HFFc6 (cell line): ENCODE measurements at regions not wholly inside any gene's neighbourhood (a gene's known extent, or its start where the extent isn't known, plus 50 kb on each side); places are given as distances from the start of the nearest gene placed in this dataset.
"Not testable (repeated sequence)": the region's sequence is repeated elsewhere in the genome, so short reads cannot be mapped to it uniquely, and the experiment has no call there.

Experiments used
- DNase-seq: peaks from one replicate; pipeline ENCODE4 v3.0.0-alpha.2; 2018
- H3K27ac Mint-ChIP-seq: 2 replicates; pipeline ENCODE4 v1.8.0; 2020; ENCODE audit warnings: mild to moderate bottlenecking, mixed read lengths
- H3K27me3 Mint-ChIP-seq: 2 replicates; pipeline ENCODE4 v1.8.0; 2021; ENCODE audit warnings: mild to moderate bottlenecking, moderate library complexity, mixed read lengths; ENCODE audit not compliant: insufficient read depth
- H3K36me3 Mint-ChIP-seq: 2 replicates; pipeline ENCODE4 v1.8.0; 2021; ENCODE audit warnings: low read depth, mixed read lengths
- H3K4me1 Mint-ChIP-seq: 2 replicates; pipeline ENCODE4 v1.8.0; 2020; ENCODE audit warnings: low read depth, mixed read lengths
- H3K4me3 Mint-ChIP-seq: 2 replicates; pipeline ENCODE4 v1.8.0; 2020; ENCODE audit warnings: mild to moderate bottlenecking, moderate library complexity, mixed read lengths
- H3K9me3 Mint-ChIP-seq: 2 replicates; pipeline ENCODE4 v1.8.0; 2020; ENCODE audit warnings: mild to moderate bottlenecking, mixed read lengths
- TF ChIP-seq, protein P1 (sequence below): fragments of 200-600 bp; sonication (generic); IDR thresholded peaks from 2 replicates; pipeline ENCODE4 v1.5.0; 2021; ENCODE audit warnings: antibody characterized with exemption, mild to moderate bottlenecking

DNA sequence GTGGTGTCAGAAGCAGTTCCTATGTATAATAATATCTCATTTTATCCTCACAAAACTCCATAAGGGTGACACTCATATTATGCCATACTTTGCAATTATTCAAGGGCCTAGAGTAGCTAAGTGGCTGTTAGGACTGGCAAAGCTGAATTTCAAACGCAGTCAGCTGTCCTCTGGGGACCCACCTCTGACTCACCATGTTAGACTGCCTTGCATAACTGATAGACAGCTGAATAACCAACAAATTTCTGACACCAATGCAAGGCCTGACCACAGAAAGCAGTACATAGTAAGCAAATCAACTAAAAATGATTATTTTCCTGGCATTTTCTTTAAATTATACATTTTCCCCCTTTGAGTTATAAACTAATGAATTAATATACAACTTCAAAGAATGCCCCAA, 251.6 kb upstream of the PTGER4 start:
- H3K4me3 Mint-ChIP-seq: no peak overlapping the region
- peaks cover 12% of the 10 kb centered on the region for H3K36me3 Mint-ChIP-seq
- no peak for DNase-seq
- H3K27ac Mint-ChIP-seq: no peak overlapping the region
- peaks cover 33% of the 10 kb centered on the region for H3K4me1 Mint-ChIP-seq
- peaks cover 4% of the 10 kb centered on the region for H3K27me3 Mint-ChIP-seq
- no peaks in the 10 kb centered on the region; the same call in 1 of the 2 replicates for H3K9me3 Mint-ChIP-seq
- TF ChIP-seq, protein P1, sequence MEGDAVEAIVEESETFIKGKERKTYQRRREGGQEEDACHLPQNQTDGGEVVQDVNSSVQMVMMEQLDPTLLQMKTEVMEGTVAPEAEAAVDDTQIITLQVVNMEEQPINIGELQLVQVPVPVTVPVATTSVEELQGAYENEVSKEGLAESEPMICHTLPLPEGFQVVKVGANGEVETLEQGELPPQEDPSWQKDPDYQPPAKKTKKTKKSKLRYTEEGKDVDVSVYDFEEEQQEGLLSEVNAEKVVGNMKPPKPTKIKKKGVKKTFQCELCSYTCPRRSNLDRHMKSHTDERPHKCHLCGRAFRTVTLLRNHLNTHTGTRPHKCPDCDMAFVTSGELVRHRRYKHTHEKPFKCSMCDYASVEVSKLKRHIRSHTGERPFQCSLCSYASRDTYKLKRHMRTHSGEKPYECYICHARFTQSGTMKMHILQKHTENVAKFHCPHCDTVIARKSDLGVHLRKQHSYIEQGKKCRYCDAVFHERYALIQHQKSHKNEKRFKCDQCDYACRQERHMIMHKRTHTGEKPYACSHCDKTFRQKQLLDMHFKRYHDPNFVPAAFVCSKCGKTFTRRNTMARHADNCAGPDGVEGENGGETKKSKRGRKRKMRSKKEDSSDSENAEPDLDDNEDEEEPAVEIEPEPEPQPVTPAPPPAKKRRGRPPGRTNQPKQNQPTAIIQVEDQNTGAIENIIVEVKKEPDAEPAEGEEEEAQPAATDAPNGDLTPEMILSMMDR: no peak

DNA sequence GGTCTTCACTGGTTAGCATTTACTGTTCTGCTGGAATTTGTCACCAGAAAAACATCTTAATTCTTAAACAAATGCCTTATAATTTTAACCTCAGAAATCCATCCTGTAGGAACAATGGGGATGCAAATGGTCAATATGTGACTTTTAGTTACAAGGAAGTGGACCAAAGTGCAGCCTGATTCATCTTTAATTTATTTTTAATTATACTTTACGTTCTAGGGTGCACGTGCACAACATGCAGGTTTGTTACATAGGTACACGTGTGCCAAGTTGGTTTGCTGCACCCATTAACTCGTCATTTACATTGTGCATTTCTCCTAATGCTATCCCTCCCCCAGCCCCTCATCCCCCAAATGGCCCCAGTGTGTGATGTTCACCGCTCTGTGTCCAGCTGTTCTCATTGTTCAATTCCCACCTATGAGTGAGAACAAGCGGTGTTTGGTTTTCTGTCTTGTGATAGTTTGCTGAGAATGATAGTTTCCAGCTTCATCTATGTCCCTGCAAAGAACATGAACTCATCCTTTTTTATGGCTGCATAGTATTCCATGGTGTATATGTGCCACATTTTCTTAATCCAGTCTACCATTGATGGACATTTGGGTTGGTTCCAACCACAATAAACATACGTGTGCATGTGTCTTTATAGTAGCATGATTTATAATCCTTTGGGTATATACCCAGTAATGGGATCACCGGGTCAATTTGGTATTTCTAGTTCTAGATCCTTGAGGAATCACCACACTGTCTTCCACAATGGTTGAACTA, 262.5 kb upstream of the PTGER4 start:
- H3K27me3 Mint-ChIP-seq, H3K27ac Mint-ChIP-seq, DNase-seq, H3K4me3 Mint-ChIP-seq: not testable (repeated sequence)
- peaks cover 25% of the 10 kb centered on the region for H3K9me3 Mint-ChIP-seq
- H3K4me1 Mint-ChIP-seq: peaks cover 28% of the 10 kb centered on the region
- H3K36me3 Mint-ChIP-seq: peaks cover 31% of the 10 kb centered on the region

DNA sequence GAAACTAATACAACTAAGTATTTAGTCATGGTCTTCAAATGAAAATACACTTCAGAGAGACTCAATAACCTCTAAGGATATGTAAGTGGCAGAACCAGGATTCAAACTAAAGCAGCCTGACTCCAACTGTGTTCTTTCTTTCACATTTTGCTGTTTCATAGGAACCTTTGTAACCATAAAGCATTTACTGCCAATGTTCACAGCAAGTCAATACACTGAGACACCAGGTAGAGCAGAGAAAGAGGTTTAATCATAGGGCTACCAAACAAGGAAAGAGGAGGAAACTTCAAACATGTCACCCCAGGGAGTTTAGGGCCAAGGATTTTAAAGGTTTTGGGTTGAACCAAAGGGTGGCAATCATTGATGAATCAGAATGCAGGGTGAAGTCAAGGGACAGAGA, 263.1 kb upstream of the PTGER4 start:
- Mint-ChIP-seq H3K27ac (no peak overlapping the region), H3K36me3 (peaks cover 31% of the 10 kb centered on the region), H3K27me3 (peaks cover 7% of the 10 kb centered on the region; the same call in 1 of the 2 replicates), H3K9me3 (peaks cover 25% of the 10 kb centered on the region), H3K4me3 (no peak overlapping the region), H3K4me1 (peaks cover 29% of the 10 kb centered on the region)
- TF ChIP-seq, protein P1: no peak
- no peak for DNase-seq

DNA sequence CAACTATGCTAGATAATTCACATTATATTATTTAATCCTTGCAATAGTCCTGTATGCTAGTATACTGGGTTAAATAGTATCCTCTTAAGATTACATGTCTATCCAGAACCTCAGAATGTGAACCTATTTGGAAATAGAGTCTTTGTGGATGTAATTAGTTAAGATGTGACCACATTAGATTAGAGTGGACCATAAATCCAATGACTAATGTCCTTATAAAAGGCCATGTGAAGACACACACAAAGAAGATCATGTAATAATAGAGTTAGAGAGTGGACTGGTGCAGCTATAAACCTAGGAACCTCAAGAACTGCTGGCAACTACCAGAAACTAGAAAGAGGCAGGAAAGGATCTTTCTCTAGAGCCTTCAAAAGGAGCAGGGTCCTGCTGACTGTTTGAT, 263.6 kb upstream of the PTGER4 start:
- no peak for DNase-seq
- Mint-ChIP-seq H3K4me3 (no peak overlapping the region), H3K9me3 (peaks cover 25% of the 10 kb centered on the region), H3K4me1 (peaks cover 34% of the 10 kb centered on the region), H3K36me3 (peaks cover 30% of the 10 kb centered on the region), H3K27ac (no peak overlapping the region), H3K27me3 (peaks cover 7% of the 10 kb centered on the region; the same call in 1 of the 2 replicates)
- TF ChIP-seq, protein P1: no peak

DNA sequence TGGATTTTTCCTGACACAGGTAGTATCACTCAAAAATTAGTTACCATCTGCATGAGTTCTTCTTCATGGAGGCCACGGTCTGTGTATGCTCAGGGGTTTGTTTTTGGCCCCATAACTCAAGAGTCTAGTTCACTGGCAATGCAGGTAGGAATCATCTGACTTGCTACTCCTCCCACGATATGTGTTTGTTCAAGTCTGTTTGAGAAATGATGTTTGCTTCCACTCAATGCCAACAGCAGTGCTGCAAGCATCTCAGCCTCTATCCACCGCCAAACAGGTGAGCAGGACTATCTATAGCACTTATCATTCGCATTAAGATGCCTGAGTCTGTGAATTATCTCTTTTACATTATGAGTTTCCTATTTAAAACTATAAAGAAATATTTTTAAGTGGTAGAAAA, 264.8 kb upstream of the PTGER4 start:
- peaks cover under 1% of the 10 kb centered on the region for H3K27me3 Mint-ChIP-seq
- no peak for DNase-seq
- TF ChIP-seq, protein P1: no peak
- H3K9me3 Mint-ChIP-seq: peaks cover 25% of the 10 kb centered on the region
- no peak overlapping the region for H3K27ac Mint-ChIP-seq
- H3K4me1 Mint-ChIP-seq: peaks cover 46% of the 10 kb centered on the region
- no peak overlapping the region for H3K4me3 Mint-ChIP-seq
- peaks cover 20% of the 10 kb centered on the region for H3K36me3 Mint-ChIP-seq

DNA sequence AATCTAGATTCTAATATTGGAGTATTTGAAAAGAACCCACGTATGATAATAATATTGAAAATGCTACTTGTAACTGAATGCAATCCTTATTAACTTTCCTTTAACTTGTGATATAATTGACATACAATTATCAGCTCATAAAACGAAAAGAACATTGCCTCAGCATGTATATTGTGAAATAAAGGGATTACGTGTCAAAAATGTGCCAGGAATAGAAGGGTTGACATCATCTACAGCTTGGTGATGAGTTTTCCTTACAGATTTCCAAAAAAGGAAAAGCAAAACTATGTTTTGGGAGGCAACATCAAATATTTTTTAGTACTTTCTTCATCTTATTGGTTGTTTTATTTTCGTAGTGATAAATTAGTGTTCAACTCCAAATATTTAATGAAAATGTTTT, 266.0 kb upstream of the PTGER4 start:
- Mint-ChIP-seq H3K36me3 (peaks cover 15% of the 10 kb centered on the region), H3K4me1 (peaks cover 53% of the 10 kb centered on the region), H3K9me3 (peaks cover 18% of the 10 kb centered on the region), H3K27me3 (no peaks in the 10 kb centered on the region; the same call in 1 of the 2 replicates), H3K27ac (peak overlapping the region; percentile 61), H3K4me3 (no peak overlapping the region; the same call in 1 of the 2 replicates)
- TF ChIP-seq, protein P1: no peak
- DNase-seq: peak; percentile 64
